ENCODE measurements at regions not wholly inside any gene's neighbourhood (a gene's known extent, or its start where the extent isn't known, plus 50 kb on each side); places are given as distances from the start of the nearest gene placed in this dataset.

GRCh38 chr7:124672011-124672410, 93.6 kb downstream of the GPR37 start:
- CTCF ChIA-PET (ENCODE audit: low intra/inter-chr PET ratio), result no interaction called here
- H3K79me2 ChIP-seq (ENCODE audit: control insufficient read depth, insufficient read depth, low read length), result no peaks in the 10 kb centered on the region
- POLR2A ChIA-PET, result no interaction called here
- DNase-seq (ENCODE audit: extremely low read depth in 1 of 4, low spot score in 3 of 4), result no peak
- H3K9ac ChIP-seq (ENCODE audit: insufficient read depth in 1 of 2, low read depth in 2 of 2, low read length in 2 of 2), result no peak overlapping the region
- H2AFZ ChIP-seq (ENCODE audit: low read depth, low read length), result no peak overlapping the region
- no peaks in the 10 kb centered on the region for H3K9me3 ChIP-seq (replicated peaks; ENCODE audit: control insufficient read depth, insufficient read depth, low read depth, low read length)
- no peak overlapping the region for H3K4me3 ChIP-seq
- H3K36me3 ChIP-seq (ENCODE audit: control insufficient read depth, insufficient read depth, low read length), result no peaks in the 10 kb centered on the region
- H4K20me1 ChIP-seq (replicated peaks; ENCODE audit: control insufficient read depth, insufficient read depth, low read length), result no peaks in the 10 kb centered on the region
- intact Hi-C loops (cut with micrococcal nuclease) (loop anchor here (5.0 to 10.0 kb wide), 2 partner anchors 35 to 67 kb away; no protein-coding TSS in a partner anchor), in situ Hi-C loops (cut with MboI) (no loop called here)
- BruUV-seq (replicated peaks), result no TSS peak
- H3K4me1 ChIP-seq (replicated peaks in 1 of 2; ENCODE audit: control insufficient read depth in 2 of 2, insufficient read depth in 2 of 2, low read length in 2 of 2), result no peaks in the 10 kb centered on the region
- FAIRE-seq, result no peak
- 4% methylated on average over 1 of the region's 1 CpG for WGBS (ENCODE audit: insufficient coverage, low coverage, missing lambda C conversion rate)
- H3K9me1 ChIP-seq (ENCODE audit: control insufficient read depth, insufficient read depth, low read length), result no peaks in the 10 kb centered on the region
- ATAC-seq, result no peak
- H3K27me3 ChIP-seq (ENCODE audit: control insufficient read depth in 2 of 2, insufficient read depth in 2 of 2, low read length in 2 of 2), result no peaks in the 10 kb centered on the region
- TF ChIP-seq NR0B1 (IDR thresholded peaks at IDR 0.05; ENCODE audit: partially characterized antibody) (no peak), NCOA2 (IDR thresholded peaks at IDR 0.05; ENCODE audit: partially characterized antibody in 2 of 2) (no peak), FOXK2 (conservative IDR thresholded peaks at IDR 0.05 in 1 of 2, IDR thresholded peaks at IDR 0.05 in 1 of 2; ENCODE audit: low read depth in 2 of 2) (no peak), ZNF586 (CRISPR knock-in tag; conservative IDR thresholded peaks at IDR 0.05) (no peak)
- TF ChIP-seq, protein P1, sequence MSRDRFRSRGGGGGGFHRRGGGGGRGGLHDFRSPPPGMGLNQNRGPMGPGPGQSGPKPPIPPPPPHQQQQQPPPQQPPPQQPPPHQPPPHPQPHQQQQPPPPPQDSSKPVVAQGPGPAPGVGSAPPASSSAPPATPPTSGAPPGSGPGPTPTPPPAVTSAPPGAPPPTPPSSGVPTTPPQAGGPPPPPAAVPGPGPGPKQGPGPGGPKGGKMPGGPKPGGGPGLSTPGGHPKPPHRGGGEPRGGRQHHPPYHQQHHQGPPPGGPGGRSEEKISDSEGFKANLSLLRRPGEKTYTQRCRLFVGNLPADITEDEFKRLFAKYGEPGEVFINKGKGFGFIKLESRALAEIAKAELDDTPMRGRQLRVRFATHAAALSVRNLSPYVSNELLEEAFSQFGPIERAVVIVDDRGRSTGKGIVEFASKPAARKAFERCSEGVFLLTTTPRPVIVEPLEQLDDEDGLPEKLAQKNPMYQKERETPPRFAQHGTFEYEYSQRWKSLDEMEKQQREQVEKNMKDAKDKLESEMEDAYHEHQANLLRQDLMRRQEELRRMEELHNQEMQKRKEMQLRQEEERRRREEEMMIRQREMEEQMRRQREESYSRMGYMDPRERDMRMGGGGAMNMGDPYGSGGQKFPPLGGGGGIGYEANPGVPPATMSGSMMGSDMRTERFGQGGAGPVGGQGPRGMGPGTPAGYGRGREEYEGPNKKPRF (IDR thresholded peaks at IDR 0.05; ENCODE audit: low read depth, low read length), result no peak
- TF ChIP-seq, protein P2, sequence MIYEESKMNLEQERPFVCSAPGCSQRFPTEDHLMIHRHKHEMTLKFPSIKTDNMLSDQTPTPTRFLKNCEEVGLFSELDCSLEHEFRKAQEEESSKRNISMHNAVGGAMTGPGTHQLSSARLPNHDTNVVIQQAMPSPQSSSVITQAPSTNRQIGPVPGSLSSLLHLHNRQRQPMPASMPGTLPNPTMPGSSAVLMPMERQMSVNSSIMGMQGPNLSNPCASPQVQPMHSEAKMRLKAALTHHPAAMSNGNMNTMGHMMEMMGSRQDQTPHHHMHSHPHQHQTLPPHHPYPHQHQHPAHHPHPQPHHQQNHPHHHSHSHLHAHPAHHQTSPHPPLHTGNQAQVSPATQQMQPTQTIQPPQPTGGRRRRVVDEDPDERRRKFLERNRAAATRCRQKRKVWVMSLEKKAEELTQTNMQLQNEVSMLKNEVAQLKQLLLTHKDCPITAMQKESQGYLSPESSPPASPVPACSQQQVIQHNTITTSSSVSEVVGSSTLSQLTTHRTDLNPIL (CRISPR knock-in tag; IDR thresholded peaks at IDR 0.05), result no peak
- TF ChIP-seq, protein P3, sequence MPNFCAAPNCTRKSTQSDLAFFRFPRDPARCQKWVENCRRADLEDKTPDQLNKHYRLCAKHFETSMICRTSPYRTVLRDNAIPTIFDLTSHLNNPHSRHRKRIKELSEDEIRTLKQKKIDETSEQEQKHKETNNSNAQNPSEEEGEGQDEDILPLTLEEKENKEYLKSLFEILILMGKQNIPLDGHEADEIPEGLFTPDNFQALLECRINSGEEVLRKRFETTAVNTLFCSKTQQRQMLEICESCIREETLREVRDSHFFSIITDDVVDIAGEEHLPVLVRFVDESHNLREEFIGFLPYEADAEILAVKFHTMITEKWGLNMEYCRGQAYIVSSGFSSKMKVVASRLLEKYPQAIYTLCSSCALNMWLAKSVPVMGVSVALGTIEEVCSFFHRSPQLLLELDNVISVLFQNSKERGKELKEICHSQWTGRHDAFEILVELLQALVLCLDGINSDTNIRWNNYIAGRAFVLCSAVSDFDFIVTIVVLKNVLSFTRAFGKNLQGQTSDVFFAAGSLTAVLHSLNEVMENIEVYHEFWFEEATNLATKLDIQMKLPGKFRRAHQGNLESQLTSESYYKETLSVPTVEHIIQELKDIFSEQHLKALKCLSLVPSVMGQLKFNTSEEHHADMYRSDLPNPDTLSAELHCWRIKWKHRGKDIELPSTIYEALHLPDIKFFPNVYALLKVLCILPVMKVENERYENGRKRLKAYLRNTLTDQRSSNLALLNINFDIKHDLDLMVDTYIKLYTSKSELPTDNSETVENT (CRISPR knock-in tag; IDR thresholded peaks at IDR 0.05), result no peak
- H3K27ac ChIP-seq (ENCODE audit: extremely low read depth, low read depth, low read length), result no peak overlapping the region
- no peak overlapping the region for H3K4me2 ChIP-seq (ENCODE audit: insufficient read depth, low read length)

All from K562 (cell line).